HCEC 1CT (cell line): ENCODE measurements at regions not wholly inside any gene's neighbourhood (a gene's known extent, or its start where the extent isn't known, plus 50 kb on each side); places are given as distances from the start of the nearest gene placed in this dataset.
A peak's percentile ranks its signal among the peaks of the same experiment; 100 is the strongest.

Experiments used
- DNase-seq: peaks from one replicate; pipeline ENCODE4 v3.0.0-alpha.2; 2017

GRCh38 chr9:106727969-106728368 is 135.0 kb upstream of the ZNF462 start:
- no peak for DNase-seq

DNA sequence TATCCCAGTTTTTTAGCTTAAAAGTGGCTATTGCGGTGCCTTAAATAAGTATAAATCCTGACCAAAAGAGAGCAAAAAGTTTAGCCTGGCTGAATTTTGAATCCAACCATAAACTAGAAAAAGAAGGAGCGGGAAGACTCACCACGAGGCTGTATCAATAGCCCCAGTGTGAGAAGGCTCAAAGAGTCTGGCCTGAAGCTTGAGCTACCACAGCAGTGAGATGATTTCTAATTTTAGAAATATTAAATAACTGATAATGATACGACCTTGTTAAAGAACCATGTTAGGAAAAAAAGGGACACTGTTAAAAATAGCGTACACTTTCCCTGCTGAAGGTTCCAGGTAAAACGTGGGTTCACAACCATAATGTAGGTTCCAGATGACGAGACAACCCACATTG is 134.1 kb upstream of the ZNF462 start:
- DNase-seq: no peak

GRCh38 chr9:106731910-106732309 is 131.1 kb upstream of the ZNF462 start:
- DNase-seq: no peak

GRCh38 chr9:106733828-106734380 is 129.1 kb upstream of the ZNF462 start:
- DNase-seq: no peak

- DNase-seq: no peak
These were observed 125.5 kb upstream of the ZNF462 start for GRCh38 chr9:106737516-106737915.

- DNase-seq: no peak
These were observed 124.9 kb upstream of the ZNF462 start for GRCh38 chr9:106738109-106738508.

DNA sequence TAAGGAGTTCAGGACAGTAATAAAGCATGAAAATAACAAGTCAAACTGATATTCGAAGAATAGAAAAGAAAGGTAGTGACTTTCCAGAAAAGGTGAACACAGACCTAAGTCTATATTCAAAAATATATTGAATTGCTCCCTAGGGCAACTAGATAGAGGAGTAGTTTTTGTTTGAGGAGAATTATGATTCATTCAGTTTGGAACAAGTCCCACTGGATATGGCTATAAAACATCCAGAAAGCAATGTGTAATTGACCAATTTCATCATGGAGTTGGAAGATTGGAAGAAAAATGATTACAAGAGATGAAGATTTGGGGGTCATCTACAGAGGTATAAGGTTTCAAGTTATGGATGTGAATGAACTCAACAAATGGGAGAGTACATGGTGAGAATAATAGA is 117.5 kb upstream of the ZNF462 start:
- peak; percentile 11 for DNase-seq

DNA sequence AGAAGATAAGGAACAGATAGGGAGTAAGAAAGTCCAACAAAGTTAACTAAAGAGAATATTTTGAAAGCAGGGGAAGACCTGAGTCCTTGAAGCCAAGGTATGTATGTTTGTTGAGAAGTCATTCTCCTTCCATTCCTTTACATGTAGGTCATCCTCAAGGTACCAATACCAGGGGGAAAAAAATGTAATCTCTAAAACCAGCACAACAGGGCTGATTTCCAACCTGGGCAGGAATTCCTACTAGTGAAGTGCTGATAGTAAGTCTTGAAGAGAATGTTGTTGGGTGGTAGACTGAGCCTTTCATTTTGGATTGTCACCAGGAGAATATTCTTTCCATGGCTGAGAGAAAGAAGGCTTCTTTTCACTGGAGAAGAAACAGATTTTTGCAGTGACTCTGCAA is 117.1 kb upstream of the ZNF462 start:
- DNase-seq: no peak

GRCh38 chr9:106751681-106752080 is 111.3 kb upstream of the ZNF462 start:
- no peak for DNase-seq

DNA sequence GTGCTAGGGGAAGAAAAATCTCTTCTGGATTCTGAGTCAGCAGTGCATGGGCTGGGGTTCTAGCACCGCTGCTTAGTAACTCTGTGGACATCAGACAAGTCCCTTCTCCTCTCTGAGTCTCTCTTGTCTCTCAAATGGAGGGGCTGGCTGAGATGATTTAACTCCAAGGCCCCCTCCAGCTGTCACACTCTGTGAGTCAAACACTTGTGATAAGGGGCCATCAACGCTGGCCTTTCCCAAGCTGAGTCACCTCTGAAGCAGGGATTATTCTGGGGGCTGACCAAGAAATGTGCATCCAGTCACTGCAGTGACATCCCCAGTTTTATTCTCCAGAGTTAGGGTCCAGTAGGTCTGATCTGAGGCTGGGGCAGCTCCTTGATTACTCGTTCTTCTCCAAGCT is 110.4 kb upstream of the ZNF462 start:
- DNase-seq: peak; percentile 11

- DNase-seq: peak; percentile 8
These were observed 109.8 kb upstream of the ZNF462 start for GRCh38 chr9:106753155-106753671.

DNA sequence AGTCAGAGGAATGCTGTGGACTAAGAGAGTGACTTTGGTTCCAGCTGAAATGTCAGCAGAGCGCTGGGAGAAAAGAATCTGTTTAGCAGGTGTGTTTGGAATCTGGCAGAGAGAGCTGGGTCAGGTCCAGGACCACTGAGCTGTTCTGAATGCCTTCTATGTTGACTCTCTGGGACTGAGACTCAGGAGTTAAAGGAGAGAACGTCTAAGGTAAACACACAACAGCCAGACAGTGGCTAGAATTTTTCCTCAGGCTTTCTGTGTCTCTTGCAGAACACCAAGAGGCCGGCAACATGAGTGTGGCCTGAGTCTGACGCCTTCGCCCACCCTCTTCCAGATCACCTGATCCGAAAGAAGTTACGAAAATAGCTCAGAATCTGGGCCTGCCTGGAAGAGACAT is 107.2 kb upstream of the ZNF462 start:
- DNase-seq: no peak

- DNase-seq: no peak
These were observed 105.5 kb upstream of the ZNF462 start for GRCh38 chr9:106757514-106757913.

- DNase-seq: peak; percentile 11
These were observed 104.1 kb upstream of the ZNF462 start for GRCh38 chr9:106758911-106759310.

GRCh38 chr9:106761493-106761892 is 101.5 kb upstream of the ZNF462 start:
- no peak for DNase-seq

- no peak for DNase-seq
These were observed 96.3 kb upstream of the ZNF462 start for GRCh38 chr9:106766616-106767015.

DNA sequence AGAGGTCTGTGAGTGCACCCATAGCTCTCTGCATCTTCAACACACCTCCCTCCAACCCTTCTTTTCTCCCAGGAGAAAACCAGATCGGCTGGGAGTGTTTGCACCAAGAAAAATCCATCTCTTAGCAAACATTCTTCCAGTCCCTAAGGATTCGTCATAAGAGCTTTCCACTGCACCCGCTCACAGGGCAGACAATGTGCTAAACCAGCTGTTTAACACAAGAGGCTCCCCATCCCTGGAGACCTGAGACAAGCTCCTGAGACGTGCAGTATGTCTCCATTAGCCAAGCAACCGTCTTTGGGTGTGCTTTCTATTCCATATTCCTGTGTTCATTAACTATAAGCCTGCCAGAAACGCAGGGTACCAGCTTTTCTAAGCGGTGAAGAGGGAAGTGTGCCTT is 93.6 kb upstream of the ZNF462 start:
- no peak for DNase-seq

DNA sequence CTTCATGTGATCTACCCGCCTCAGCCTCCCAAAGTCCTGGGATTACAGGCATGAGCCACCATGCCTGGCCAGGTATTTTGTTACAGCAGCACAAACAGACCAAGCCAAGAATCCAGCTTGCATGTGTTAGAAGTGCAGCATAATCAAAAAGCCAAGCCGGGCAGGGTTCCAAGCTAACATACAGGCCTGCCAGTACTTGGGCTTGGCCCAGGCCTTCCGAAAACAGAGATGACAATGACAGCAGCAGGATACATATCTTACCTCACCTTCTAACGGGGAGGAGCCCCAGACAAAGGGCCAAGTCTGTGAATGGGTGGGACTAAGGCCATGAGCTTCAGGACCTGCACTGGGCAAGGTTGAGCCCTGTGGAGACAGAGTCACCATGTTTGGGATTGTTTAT is 91.4 kb upstream of the ZNF462 start:
- DNase-seq: no peak

DNA sequence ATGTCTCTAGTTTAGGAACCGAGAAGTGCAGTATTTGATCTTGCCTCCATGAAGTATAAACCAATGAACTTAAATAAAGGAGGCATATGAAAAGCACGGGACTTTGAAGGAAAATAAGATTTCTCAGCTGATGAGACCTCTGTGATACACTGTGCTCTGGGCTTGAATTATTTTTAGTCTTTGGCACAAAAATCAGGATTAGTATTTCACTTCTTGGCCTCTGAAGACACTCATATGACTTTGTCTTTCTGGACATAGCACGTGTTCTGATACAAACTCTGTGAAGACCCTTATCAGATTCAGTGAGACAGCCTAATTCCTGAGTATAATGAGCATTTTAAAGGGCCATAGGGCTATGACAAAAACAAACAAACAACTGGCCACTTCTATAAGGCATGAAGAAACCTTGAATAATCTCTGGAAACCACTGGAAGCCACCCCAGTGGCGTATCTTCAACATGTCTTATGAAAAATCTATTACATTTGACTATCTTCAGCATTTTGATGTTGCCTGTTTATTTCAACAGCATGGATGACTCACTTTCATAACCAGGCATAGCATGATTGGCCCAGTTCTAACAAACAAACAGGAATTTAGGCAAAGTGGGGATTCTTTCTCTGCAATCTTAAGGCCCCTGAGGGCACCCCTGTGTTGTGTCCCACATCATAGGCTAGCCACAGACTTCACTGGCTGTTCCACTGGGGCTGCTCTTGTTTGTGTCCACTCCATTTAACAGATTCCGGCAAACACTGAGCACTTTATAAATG is 90.3 kb upstream of the ZNF462 start:
- DNase-seq: no peak

GRCh38 chr9:106773750-106774149 is 89.2 kb upstream of the ZNF462 start:
- no peak for DNase-seq

DNA sequence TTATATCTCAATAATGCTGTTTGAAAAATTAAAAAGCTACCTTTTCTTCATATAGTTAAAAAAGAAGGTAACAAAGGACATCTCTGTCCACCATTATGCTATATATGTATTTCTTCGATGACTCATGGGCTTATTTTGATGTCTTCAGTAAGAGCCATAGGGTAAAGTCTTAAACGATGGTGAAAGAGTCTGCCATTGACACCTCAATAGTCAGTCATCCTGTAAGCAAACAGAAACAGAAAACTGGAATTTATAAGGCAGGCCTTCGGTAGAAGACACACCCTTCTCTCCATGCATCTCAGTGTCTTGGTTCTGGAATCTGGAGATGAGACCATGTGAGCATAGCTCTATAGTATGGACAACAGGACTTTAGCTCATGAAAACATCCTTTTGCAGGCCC is 87.0 kb upstream of the ZNF462 start:
- no peak for DNase-seq

DNA sequence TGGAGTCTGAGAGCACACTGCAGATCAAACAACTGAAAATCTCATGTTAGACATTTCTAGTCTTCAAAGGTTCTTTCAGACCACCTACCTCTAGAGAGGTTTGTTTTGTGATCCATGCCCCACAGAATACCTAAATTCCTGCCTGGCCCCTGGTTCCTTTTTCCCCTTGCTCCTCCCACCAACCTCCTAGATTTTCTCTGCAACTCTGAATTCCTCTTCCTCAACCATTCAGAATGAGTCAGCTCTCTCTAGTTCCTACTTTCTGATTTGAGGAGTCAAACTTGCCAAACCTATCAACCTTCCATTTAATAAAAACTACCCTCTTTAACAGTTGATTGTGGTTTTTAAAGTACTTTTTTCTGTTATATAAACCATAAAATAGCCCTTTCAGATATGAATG is 83.2 kb upstream of the ZNF462 start:
- DNase-seq: no peak

- no peak for DNase-seq
These were observed 79.8 kb upstream of the ZNF462 start for GRCh38 chr9:106783121-106783520.

GRCh38 chr9:106784076-106784475 is 78.9 kb upstream of the ZNF462 start:
- peak; percentile 14 for DNase-seq

- DNase-seq: no peak
These were observed 77.8 kb upstream of the ZNF462 start for GRCh38 chr9:106785200-106785599.
